ENCODE measurements at regions not wholly inside any gene's neighbourhood (a gene's known extent, or its start where the extent isn't known, plus 50 kb on each side); places are given as distances from the start of the nearest gene placed in this dataset.

DNA sequence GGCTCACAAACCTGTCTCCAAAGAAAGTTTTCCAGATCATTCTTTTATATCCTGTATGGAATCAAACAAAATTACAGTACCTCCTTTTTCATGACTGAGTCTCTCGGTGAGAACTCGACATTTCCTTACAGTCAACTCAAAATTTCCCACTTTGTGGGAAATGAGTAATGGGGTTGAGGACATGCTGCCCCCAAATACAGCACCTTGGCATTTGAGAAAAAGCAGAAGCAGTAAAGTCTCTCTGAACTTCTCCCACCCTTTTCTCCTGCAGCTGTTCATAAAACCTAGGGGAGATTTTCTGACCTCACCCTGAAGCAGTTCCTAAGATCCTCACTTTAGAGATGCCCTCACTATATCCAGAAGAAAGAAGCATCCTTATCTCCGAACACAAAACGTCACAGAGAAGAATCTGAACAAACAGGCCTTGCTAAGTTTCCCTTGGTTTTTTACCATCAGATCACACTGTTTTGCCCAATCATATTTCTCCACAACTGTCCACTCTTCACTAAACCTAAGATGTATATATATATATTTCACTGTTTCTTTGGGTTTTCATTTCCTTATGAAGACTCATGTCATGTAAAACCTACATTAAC, 96.1 kb upstream of the APC start:
- H3K36me3 ChIP-seq (ENCODE audit: control insufficient read depth, insufficient read depth, low read length): no peaks in the 10 kb centered on the region
- Mint-ChIP-seq H3K4me1 (peaks cover 7% of the 10 kb centered on the region), H3K27me3 (ENCODE audit: insufficient read depth) (peaks cover 5% of the 10 kb centered on the region), H3K4me3 (no peak overlapping the region), H3K27ac (no peak overlapping the region), H3K9me3 (no peaks in the 10 kb centered on the region), H3K36me3 (ENCODE audit: low read depth) (no peaks in the 10 kb centered on the region)
- no peak overlapping the region for H3K27ac ChIP-seq (ENCODE audit: low read depth, low read length)
- TF ChIP-seq, protein P1, sequence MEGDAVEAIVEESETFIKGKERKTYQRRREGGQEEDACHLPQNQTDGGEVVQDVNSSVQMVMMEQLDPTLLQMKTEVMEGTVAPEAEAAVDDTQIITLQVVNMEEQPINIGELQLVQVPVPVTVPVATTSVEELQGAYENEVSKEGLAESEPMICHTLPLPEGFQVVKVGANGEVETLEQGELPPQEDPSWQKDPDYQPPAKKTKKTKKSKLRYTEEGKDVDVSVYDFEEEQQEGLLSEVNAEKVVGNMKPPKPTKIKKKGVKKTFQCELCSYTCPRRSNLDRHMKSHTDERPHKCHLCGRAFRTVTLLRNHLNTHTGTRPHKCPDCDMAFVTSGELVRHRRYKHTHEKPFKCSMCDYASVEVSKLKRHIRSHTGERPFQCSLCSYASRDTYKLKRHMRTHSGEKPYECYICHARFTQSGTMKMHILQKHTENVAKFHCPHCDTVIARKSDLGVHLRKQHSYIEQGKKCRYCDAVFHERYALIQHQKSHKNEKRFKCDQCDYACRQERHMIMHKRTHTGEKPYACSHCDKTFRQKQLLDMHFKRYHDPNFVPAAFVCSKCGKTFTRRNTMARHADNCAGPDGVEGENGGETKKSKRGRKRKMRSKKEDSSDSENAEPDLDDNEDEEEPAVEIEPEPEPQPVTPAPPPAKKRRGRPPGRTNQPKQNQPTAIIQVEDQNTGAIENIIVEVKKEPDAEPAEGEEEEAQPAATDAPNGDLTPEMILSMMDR (conservative IDR thresholded peaks at IDR 0.05): no peak
- 85 to 100% methylated on average over 2 to 4 of the region's 4 CpGs for WGBS, 2 experiments (ENCODE audit: insufficient coverage in 1 of 2, insufficient read length in 1 of 2)
- no peaks in the 10 kb centered on the region for H3K4me1 ChIP-seq (ENCODE audit: control insufficient read depth, insufficient read depth, low read length)
- no peak overlapping the region for H3K9ac ChIP-seq (ENCODE audit: extremely low read depth, low read length, poor library complexity, severe bottlenecking)
- no peaks in the 10 kb centered on the region for H3K9me3 ChIP-seq (ENCODE audit: control insufficient read depth, low read length)
- no peaks in the 10 kb centered on the region for H3K27me3 ChIP-seq (ENCODE audit: control insufficient read depth, insufficient read depth, low read length, poor library complexity, severe bottlenecking)
- no peak overlapping the region for H3K4me3 ChIP-seq (ENCODE audit: low read length)
- DNase-seq: no peak

DNA sequence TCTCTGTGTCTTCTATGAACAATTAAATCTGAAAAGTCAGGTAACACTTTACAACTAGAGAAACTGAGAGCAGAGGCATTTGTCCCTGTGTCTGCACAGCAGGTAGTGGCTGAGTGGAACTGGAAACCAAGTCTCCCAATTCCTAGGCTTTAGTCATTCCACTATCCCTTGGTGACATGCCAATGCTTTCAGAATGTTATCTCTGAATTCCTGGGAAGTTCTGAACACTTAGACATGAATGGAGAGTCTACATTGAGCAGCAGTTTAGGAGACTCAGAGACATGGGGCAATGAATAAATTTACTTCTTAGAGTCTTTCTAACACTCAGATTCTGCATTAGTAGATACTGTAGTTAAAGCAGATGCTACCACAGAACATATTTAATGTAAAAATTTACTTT, 94.8 kb upstream of the APC start:
- no peak for DNase-seq
- Histone ChIP-seq H3K9ac (ENCODE audit: extremely low read depth, low read length, poor library complexity, severe bottlenecking) (no peak overlapping the region), H3K4me1 (ENCODE audit: control insufficient read depth, insufficient read depth, low read length) (no peaks in the 10 kb centered on the region), H3K27me3 (ENCODE audit: control insufficient read depth, insufficient read depth, low read length, poor library complexity, severe bottlenecking) (no peaks in the 10 kb centered on the region), H3K9me3 (ENCODE audit: control insufficient read depth, low read length) (no peaks in the 10 kb centered on the region), H3K36me3 (ENCODE audit: control insufficient read depth, insufficient read depth, low read length) (no peaks in the 10 kb centered on the region), H3K27ac (ENCODE audit: low read depth, low read length) (no peak overlapping the region), H3K4me3 (ENCODE audit: low read length) (no peak overlapping the region)
- no peaks in the 10 kb centered on the region for H3K36me3 Mint-ChIP-seq (ENCODE audit: low read depth)
- H3K27ac Mint-ChIP-seq: no peak overlapping the region
- H3K4me3 Mint-ChIP-seq: no peak overlapping the region
- H3K27me3 Mint-ChIP-seq (ENCODE audit: insufficient read depth): peaks cover 5% of the 10 kb centered on the region
- TF ChIP-seq, protein P1 (conservative IDR thresholded peaks at IDR 0.05): no peak
- peaks cover 7% of the 10 kb centered on the region for H3K4me1 Mint-ChIP-seq
- no peaks in the 10 kb centered on the region for H3K9me3 Mint-ChIP-seq

DNA sequence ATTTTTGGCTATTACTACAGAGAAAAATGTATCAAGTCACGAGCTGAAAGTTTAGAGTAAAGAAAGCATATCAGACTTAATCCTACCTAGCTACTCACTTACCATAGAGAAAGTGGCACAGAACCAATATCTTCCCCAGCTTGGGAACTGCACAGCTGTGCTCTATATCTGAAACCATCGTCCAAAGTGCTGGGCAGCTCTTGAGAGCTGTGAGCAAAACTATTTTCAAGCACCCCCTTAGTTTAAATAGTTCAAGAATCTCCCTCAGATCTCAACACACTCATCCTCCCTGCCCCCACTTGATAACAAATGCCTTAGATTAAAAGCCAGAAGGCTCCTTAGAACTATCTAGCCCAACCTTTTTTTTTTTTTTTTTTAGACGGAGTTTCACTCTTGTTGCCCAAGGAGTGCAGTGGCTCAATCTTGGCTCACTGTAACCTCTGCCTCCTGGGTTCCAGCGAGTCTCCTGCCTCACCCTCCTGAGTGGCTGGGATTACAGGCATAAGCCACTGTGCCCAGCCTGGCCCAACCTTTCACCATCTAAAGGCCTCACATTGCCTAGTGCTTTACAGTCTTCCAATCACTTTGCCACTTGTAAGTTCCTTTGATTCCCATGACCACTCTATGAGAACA, 94.2 kb upstream of the APC start:
- Histone ChIP-seq H3K36me3 (ENCODE audit: control insufficient read depth, insufficient read depth, low read length) (no peaks in the 10 kb centered on the region), H3K4me1 (ENCODE audit: control insufficient read depth, insufficient read depth, low read length) (no peaks in the 10 kb centered on the region), H3K27ac (ENCODE audit: low read depth, low read length) (no peak overlapping the region), H3K9me3 (ENCODE audit: control insufficient read depth, low read length) (no peaks in the 10 kb centered on the region), H3K9ac (ENCODE audit: extremely low read depth, low read length, poor library complexity, severe bottlenecking) (no peak overlapping the region), H3K27me3 (ENCODE audit: control insufficient read depth, insufficient read depth, low read length, poor library complexity, severe bottlenecking) (no peaks in the 10 kb centered on the region), H3K4me3 (ENCODE audit: low read length) (no peak overlapping the region)
- peaks cover 7% of the 10 kb centered on the region for H3K4me1 Mint-ChIP-seq
- H3K27ac Mint-ChIP-seq: no peak overlapping the region
- no peak overlapping the region for H3K4me3 Mint-ChIP-seq
- WGBS, 2 experiments (ENCODE audit: insufficient coverage in 1 of 2, insufficient read length in 1 of 2): 84 to 89% methylated on average over 3 to 4 of the region's 4 CpGs
- peaks cover 5% of the 10 kb centered on the region for H3K27me3 Mint-ChIP-seq (ENCODE audit: insufficient read depth)
- no peaks in the 10 kb centered on the region for H3K9me3 Mint-ChIP-seq
- no peaks in the 10 kb centered on the region for H3K36me3 Mint-ChIP-seq (ENCODE audit: low read depth)
- DNase-seq: no peak
- TF ChIP-seq, protein P1 (conservative IDR thresholded peaks at IDR 0.05): no peak
